HUES64 (cell line): ENCODE measurements at regions not wholly inside any gene's neighbourhood (a gene's known extent, or its start where the extent isn't known, plus 50 kb on each side); places are given as distances from the start of the nearest gene placed in this dataset.

ENCODE experiments used
- H3K27ac ChIP-seq: 2 replicates; pipeline ENCODE4 v1.7.0; 2013; ENCODE audit warnings: low read depth, low read length, inconsistent platforms
- H3K27me3 ChIP-seq: 2 replicates; pipeline ENCODE4 v1.6.1; 2013; ENCODE audit warnings: mild to moderate bottlenecking, low read length; ENCODE audit not compliant: insufficient read depth
- H3K36me3 ChIP-seq: 2 replicates; pipeline ENCODE4 v1.6.1; 2013; ENCODE audit warnings: mild to moderate bottlenecking, low read length; ENCODE audit not compliant: insufficient read depth
- H3K4me1 ChIP-seq: 2 replicates; pipeline ENCODE4 v1.6.1; 2013; ENCODE audit warnings: mild to moderate bottlenecking, low read length, moderate library complexity; ENCODE audit not compliant: insufficient read depth
- H3K4me3 ChIP-seq: 2 replicates; pipeline ENCODE4 v1.5.1; 2013; ENCODE audit warnings: mild to moderate bottlenecking, low read length, moderate library complexity
- H3K9ac ChIP-seq: 2 replicates; pipeline ENCODE4 v1.6.1; 2013; ENCODE audit warnings: mild to moderate bottlenecking, low read depth, low read length
- H3K9me3 ChIP-seq: 2 replicates; pipeline ENCODE4 v1.6.1; 2013; ENCODE audit warnings: low read depth, low read length; ENCODE audit not compliant: insufficient read depth
- WGBS: fragments of 150-250, 120-280 bp; methylation state at CpG from one replicate; pipeline ENCODE4 v1.1.7; 2013; ENCODE audit warnings: missing lambda C conversion rate; 5-methylcytosine and 5-hydroxymethylcytosine counted together

DNA sequence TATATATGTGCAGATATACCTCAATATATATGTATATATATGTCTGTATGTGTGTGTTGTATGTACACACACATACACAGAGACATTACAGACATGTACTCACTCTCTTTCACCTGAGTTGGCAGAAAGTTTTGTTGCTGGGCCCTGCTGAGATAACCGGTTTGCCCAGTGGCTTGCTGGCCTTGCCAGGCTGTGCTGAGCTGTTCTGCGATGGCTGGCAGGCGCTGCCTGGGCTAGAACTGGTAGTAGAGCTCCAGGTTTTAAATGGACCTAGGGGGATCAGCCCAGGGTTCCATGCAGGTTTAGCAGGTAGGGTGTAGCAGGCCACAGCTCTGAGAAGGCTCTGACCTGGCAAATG lies 394.3 kb downstream of the GADD45G start:
- no peak overlapping the region for H3K9ac ChIP-seq
- no peaks in the 10 kb centered on the region for H3K36me3 ChIP-seq
- no peaks in the 10 kb centered on the region for H3K9me3 ChIP-seq
- 95% methylated on average over 3 of the region's 3 CpGs for WGBS
- no peak overlapping the region for H3K4me3 ChIP-seq
- H3K4me1 ChIP-seq, result peaks cover 13% of the 10 kb centered on the region; the same call in 1 of the 2 replicates
- H3K27me3 ChIP-seq, result no peaks in the 10 kb centered on the region
- no peak overlapping the region for H3K27ac ChIP-seq

DNA sequence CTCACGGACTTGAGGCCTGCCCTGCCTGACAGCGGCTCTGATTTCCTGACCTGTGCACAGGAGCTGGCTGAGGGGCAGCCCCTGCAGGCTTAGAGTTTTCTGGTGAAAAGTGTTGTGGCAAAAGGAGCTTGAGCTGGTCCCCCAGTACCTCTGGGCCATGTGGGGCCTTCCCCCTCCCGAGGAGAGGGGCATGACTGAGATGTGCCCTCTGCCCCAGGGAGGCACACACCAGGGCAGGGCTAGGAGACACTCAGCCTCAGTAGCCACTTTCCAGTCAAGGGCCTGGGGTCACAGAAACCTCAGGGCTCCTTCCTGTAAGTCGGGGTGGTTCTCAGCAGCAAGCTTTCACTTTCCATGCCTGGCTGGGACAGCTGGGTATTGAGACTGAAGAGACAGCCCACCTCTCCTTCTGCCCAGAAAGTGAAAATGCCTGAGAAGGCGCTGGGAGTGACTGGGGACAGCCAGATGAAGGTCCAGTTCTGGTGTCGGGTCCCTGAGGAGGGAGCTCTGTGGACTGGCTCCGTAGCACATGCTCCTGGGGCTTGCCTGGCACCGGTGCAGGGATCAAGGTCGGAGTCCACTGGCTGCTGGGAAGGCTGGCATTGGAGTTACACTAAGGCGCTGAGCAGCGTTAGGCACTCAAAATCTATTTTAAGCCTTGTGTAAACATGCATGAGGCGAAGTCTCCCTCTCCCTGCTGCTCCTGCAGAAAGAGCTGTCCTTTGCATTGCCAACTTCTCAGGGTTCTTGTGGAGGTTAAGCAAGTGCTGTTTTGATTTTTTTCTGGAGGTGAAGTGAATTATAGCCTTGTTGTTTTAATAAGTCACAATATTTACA lies 394.9 kb downstream of the GADD45G start:
- WGBS, result 72% methylated on average over 12 of the region's 12 CpGs
- no peak overlapping the region for H3K27ac ChIP-seq
- H3K4me1 ChIP-seq, result peaks cover 7% of the 10 kb centered on the region; the same call in 1 of the 2 replicates
- no peaks in the 10 kb centered on the region for H3K27me3 ChIP-seq
- H3K9me3 ChIP-seq, result no peaks in the 10 kb centered on the region
- H3K36me3 ChIP-seq, result no peaks in the 10 kb centered on the region
- no peak overlapping the region for H3K4me3 ChIP-seq
- H3K9ac ChIP-seq, result no peak overlapping the region

DNA sequence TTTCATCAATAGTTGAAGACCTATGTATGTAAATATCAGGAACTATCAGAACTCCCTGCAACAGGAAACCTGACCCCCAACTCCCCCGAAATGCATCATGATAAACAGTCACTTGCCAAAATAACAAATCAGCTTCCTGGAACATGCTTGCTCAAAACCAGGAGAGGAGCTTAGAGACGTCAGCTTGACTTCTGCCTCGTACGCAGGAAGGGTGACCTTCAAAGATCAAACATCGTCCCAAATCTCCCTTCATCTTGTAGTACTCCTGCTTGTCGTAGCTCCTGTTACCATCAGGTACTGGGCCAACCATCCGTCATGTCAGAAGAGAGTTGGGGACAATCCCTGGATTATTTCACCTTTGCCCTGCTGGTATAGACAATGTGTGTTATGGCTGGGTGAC lies 396.1 kb downstream of the GADD45G start:
- Histone ChIP-seq H3K4me1 (peaks cover 3% of the 10 kb centered on the region; the same call in 1 of the 2 replicates), H3K9me3 (no peaks in the 10 kb centered on the region), H3K36me3 (no peaks in the 10 kb centered on the region), H3K27me3 (no peaks in the 10 kb centered on the region), H3K27ac (no peak overlapping the region), H3K9ac (no peak overlapping the region), H3K4me3 (no peak overlapping the region)
- 92% methylated on average over 7 of the region's 7 CpGs for WGBS

DNA sequence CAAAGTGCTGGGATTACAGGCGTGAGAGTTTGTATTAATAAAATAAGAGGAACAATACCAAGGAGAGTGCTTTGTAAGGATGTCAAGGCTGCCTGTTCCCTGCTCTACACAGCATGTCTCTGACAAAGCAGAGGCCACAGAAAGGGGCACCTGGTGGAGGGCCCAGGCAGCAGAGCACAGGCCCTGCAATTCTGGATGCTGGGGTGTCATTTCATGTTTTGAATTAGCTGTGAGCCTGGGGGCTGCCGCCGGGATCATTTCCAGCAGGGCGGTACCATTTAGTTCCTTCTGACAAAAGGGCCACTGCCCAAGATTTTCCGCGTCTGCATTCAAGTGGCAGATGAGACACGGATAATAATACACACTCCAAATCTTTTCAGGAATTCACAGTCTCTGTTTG lies 396.9 kb downstream of the GADD45G start:
- Histone ChIP-seq H3K4me1 (peaks cover 3% of the 10 kb centered on the region; the same call in 1 of the 2 replicates), H3K27me3 (no peaks in the 10 kb centered on the region), H3K9me3 (no peaks in the 10 kb centered on the region), H3K27ac (no peak overlapping the region), H3K36me3 (no peaks in the 10 kb centered on the region), H3K4me3 (no peak overlapping the region), H3K9ac (no peak overlapping the region)
- 90% methylated on average over 7 of the region's 7 CpGs for WGBS

DNA sequence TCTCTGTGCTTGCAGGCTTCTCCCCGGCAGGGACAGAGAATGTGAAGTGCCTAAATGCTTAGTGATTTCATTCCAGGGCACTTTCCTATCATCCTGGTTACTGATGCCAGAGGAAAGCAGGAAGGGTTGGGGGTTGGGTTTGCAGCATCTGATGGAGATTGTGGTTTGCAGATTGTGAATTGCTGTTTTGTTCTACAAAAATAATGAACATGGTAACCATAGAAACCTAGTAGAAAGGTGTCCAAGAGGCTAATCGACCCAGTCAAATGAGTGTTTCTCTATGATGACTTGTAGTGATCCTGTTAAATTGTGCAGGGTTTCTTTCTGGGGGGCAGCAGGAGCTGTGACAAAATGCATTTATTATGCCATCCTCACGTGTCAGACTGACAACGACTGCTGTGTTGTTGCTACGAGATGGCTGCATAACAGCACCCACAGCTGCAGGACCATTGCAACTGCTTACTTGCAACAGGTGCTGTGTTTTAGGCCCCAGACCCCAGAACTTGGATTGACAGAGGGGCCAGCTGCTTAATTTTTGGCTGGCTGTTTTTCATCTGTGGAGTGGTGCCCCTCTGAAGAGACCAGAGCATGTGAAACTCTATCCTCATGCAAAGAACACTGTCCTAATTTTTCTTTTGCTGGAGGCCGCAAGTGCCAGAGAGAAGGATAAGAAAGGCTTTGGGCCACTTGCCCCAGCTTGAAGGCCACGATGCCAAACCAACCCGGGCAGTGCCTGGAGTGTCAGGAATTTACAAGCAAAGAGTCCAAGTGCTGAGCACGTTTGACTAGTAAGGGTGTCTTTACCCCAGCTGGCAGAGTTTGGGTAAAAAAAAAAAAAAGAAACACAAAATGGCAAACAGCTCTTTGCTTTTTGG lies 397.8 kb downstream of the GADD45G start:
- H3K36me3 ChIP-seq, result no peaks in the 10 kb centered on the region
- H3K9me3 ChIP-seq, result no peaks in the 10 kb centered on the region
- H3K4me3 ChIP-seq, result no peak overlapping the region
- H3K27me3 ChIP-seq, result no peaks in the 10 kb centered on the region
- H3K9ac ChIP-seq, result no peak overlapping the region
- peaks cover 4% of the 10 kb centered on the region; the same call in 1 of the 2 replicates for H3K4me1 ChIP-seq
- WGBS, result 80% methylated on average over 9 of the region's 9 CpGs
- H3K27ac ChIP-seq, result no peak overlapping the region

DNA sequence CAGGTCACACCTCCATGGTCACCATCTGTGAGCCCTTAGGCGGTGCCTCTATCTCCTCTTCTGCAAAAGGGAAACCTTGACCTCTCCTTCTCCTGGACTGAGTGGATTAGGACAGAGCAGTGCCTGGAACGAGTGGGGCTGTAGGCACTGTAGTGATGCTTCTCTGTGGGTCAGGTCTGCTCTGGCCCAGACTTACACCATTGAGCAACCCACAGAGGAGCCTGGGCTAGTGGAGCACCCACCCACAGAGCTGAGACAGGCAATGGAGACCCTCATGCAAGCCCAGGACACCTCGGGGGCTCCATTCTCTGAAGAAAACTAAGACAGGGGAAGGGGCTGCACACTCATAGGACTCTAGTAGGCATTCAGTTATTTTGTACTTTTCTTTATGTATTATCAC lies 400.6 kb downstream of the GADD45G start:
- Histone ChIP-seq H3K9ac (no peak overlapping the region), H3K4me1 (peaks cover 14% of the 10 kb centered on the region), H3K36me3 (no peaks in the 10 kb centered on the region), H3K9me3 (no peaks in the 10 kb centered on the region), H3K27ac (no peak overlapping the region), H3K27me3 (no peaks in the 10 kb centered on the region), H3K4me3 (no peak overlapping the region)
- 95% methylated on average over 3 of the region's 3 CpGs for WGBS

DNA sequence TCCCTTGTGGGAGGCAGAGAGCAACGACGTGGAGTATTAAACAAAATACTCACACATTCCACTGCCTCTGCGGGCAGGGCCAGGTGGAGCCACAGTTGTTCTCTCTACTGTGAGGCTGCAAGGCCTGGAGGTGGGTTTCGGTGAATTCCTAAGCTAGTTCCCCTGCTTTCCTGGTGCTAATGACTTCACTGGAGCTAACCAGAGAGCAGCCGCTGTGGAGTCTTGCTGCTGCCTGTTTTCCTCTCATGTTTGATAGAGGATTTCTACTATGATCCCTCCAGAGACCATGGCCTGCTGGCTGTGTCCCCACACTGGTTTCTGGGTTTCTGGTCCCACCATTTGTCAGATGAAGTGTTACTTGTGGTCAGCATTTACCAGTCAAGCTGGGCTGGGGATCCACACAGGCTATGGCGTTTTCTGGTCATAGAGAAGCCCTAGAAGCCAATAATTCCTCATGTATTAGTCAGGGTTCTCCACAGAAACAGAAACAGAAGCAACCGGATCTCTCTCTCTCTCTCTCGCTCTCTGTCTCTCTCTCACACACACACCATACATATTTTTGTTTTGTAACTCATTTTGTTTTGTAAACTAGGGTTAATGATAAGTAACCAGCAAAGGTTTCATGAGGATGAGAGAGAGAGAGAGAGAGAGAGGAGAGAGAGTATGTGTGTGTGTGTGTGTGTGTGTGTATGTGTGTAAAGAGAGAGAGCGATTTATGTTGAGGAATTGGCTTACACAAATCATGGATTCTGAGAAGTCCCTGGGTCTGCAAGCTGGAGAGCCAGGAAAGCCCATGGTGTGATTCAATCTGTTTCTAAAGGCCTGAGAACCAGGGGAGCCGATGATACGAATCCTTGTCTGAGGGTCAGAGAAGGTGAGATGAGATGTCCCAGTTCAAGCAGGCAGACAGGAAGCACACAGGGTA lies 403.0 kb downstream of the GADD45G start:
- H3K4me1 ChIP-seq, result peaks cover 11% of the 10 kb centered on the region
- H3K9ac ChIP-seq, result no peak overlapping the region
- H3K36me3 ChIP-seq, result no peaks in the 10 kb centered on the region
- no peak overlapping the region for H3K27ac ChIP-seq
- 66% methylated on average over 9 of the region's 11 CpGs for WGBS
- no peak overlapping the region for H3K4me3 ChIP-seq
- H3K27me3 ChIP-seq, result no peaks in the 10 kb centered on the region
- H3K9me3 ChIP-seq, result no peaks in the 10 kb centered on the region

DNA sequence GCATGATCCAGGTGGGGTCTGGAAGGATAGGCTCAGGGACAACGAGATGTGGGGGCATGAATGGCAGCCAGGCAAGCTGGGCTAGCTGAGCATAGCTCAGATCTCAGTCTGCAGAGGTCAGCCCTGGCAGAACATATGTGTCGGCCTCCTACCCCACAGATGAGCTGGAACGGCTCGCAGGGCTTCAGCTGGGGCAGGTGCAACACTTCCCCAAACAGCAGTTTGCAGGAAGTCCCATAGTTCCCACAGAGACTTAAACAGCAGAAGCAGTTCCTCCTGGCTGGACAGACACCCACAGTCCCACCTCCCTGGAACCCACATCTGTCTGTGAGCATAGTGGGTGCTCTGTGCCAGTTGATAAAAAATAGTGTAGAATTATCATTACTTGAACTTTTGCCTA lies 404.6 kb downstream of the GADD45G start:
- H3K27ac ChIP-seq, result no peak overlapping the region
- peaks cover 11% of the 10 kb centered on the region for H3K4me1 ChIP-seq
- no peaks in the 10 kb centered on the region for H3K36me3 ChIP-seq
- no peak overlapping the region for H3K4me3 ChIP-seq
- WGBS, result 98% methylated on average over 4 of the region's 4 CpGs
- H3K9ac ChIP-seq, result no peak overlapping the region
- H3K27me3 ChIP-seq, result no peaks in the 10 kb centered on the region
- no peaks in the 10 kb centered on the region for H3K9me3 ChIP-seq

DNA sequence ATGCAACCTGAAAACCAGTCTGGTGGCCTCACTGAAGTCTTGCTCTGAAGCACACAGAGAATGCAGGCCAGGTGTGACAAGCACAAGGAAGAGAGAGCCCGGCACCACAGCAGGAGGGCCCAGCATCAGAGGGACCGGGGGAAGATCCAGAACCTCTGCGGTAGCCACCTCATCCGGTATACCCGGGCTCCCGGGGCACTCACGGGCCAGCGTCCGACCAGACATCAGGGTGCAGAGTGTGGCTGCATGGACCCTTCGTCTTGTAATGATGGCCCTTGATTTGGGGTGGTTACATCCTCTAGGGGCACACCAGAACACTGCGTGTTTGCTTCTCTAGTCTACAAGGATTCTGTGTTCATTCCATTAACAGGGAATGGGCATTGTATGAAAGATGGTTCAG lies 406.0 kb downstream of the GADD45G start:
- H3K27ac ChIP-seq, result no peak overlapping the region
- 96% methylated on average over 11 of the region's 11 CpGs for WGBS

DNA sequence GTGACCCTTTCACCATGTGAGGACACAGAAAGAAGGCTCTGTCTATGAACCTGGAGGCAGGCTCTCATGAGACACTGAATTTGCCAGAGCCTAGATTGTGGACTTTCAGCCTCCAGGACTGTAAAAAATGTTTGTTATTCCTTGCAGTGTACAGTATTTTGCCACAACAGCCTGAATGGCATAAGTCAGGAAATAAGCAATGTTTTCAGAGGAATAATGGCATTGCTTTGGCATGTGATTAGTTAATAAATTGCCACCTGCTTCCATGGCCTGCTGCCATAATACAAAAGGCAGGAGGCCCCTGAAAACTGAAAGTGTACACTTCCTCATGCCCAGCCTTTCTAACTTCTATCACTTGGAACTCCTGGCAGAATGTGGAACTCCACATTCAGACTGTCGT lies 408.1 kb downstream of the GADD45G start:
- Histone ChIP-seq H3K4me1 (peaks cover 7% of the 10 kb centered on the region), H3K27me3 (no peaks in the 10 kb centered on the region), H3K4me3 (no peak overlapping the region), H3K9ac (no peak overlapping the region), H3K9me3 (no peaks in the 10 kb centered on the region), H3K27ac (no peak overlapping the region), H3K36me3 (no peaks in the 10 kb centered on the region)
- WGBS, result 82% methylated on average over 1 of the region's 1 CpG

More for the DNA sequence above, 406.0 kb downstream of the GADD45G start:
- no peaks in the 10 kb centered on the region for H3K27me3 ChIP-seq
- H3K9me3 ChIP-seq, result no peaks in the 10 kb centered on the region
- no peak overlapping the region for H3K9ac ChIP-seq
- H3K4me1 ChIP-seq, result peaks cover 11% of the 10 kb centered on the region
- H3K36me3 ChIP-seq, result no peaks in the 10 kb centered on the region
- H3K4me3 ChIP-seq, result no peak overlapping the region
